TTC549 (cell line): ENCODE measurements at regions not wholly inside any gene's neighbourhood (a gene's known extent, or its start where the extent isn't known, plus 50 kb on each side); places are given as distances from the start of the nearest gene placed in this dataset.
A peak's percentile ranks its signal among the peaks of the same experiment; 100 is the strongest.

Experiments
- FAIRE-seq: peaks from 2 replicates; lab custom pipeline; 2012; peaks lifted over from hg19 to GRCh38; lab: Jason Lieb, UNC

DNA sequence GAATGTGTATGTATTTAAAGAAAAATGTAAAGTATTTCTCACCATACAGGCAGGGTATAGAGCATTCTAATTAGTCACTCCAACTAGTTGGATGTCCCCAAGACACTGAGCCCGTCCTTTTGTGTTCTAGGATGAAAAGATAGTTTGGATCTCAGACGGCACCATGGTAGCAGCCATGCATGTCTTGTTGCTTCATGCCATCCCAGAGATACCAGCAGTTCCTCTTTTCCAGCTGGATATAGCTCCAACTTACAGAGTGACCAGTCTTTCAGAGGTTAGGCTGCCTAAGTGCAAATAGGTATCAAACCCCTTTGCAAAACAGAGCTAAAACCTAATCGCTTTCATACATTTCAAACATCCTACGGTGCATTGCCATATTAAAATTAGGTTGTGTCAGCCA is 275.3 kb downstream of the MTX2 start:
- no peak for FAIRE-seq

DNA sequence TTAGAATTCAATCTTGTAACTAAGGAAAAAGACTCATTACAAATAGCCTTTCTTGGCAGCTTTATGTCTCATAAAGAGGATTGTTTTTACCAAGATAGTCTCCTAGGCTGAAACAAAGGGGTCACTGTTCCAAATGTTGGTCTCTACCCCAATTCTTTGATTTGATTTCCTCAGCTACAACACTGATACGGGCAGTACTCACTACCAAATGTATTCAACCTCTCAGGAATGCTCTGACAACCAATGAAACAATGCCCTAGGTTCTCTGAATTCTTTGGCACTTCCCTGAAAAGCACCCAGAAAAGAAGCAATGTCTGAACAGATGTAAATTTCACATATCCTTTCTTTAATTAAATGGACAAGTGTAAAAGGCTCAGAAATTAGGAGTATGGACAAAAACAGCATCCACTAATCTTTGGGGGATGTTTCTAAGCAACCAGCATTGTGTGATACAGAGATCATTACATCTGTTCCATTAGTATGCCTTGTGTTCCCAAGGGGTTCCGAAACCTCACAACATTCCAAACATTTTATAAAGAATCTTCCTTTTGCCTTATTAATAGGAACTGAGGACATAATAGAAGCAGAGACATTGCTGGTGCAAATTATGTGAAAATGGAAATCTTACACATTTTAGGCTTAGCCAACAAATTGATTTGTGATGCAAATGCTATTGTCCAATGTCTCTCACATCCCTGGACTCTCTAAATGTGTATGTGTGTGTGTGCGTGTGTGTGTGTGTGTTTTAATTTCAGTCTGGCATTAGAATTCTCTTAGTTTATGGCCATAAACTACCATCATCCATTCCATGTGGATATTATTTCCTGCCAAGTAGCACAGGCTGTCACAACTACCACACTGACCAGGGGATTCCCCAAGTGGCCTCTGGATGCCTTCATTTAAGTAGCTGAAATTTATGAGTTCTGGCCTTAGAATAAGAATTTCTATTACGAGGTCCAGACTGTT is 276.0 kb downstream of the MTX2 start:
- no peak for FAIRE-seq

DNA sequence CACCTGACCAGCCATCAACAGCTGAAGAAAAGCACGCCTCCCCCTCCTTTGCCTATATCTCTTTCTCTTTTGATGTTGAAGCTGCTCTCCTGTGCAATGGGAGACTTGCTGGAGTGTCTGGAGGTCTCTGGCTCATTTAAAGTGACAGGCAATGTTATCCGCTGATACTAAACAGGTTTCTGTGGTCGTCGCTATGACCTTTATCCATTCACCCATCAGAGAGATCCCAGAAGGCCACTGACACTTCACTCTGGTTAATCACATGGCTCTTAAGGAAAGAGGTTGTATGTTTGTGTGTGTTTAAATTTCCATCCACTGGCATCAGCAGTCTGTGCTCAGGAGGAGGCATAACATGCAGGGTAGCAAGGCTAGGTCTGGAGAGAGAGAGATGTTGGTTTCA is 277.3 kb downstream of the MTX2 start:
- no peak for FAIRE-seq

DNA sequence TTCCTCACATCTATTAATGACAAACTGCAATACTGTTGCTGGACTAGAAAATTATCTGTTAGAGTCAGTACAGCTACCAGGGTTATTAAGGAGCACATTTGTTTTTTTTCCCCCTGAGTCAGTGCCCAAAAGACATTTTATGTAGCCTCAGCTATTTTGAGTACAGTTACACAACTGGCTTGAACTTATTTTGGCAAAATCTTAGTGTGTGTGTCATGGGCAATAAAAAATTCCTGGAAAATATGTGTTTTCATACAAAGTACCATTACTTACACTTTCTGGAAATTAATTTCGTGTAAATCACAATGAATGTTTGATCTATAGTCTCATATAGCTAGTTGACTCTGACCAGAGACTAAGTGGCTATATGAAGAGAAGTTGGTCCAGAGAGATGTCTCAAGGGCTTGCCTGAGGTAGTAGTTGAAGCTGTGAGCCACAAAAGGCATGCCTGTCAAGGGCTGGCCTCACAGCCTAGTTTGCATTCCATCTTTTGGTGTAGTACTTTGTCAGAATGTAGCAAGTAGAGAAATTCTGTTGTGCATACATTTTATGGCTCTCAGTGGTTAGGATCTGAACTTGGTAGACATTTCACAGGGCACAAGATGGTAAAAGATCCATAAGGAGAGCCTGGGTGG is 283.4 kb downstream of the MTX2 start:
- FAIRE-seq, result no peak

DNA sequence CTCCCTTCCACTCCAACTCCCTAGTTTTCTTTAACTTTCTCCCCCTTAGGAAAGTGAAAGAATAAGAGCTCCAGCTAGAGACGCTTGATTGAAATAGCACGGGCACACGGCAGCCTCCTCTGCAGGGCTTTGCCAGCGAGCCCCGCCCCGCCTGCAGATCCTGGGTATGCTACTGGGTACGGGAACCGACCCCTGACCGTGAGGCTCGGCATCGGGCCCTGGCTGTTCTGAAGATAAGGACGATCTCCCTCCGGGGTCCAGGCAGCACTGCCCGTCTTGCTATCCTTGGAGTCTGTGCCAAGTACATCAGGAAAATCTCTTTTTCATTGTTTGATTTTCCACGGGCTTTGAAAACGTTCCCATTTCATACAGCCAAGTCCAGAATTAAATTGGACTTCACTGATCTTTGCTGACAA is 284.5 kb downstream of the MTX2 start:
- FAIRE-seq, result peak; percentile 34

DNA sequence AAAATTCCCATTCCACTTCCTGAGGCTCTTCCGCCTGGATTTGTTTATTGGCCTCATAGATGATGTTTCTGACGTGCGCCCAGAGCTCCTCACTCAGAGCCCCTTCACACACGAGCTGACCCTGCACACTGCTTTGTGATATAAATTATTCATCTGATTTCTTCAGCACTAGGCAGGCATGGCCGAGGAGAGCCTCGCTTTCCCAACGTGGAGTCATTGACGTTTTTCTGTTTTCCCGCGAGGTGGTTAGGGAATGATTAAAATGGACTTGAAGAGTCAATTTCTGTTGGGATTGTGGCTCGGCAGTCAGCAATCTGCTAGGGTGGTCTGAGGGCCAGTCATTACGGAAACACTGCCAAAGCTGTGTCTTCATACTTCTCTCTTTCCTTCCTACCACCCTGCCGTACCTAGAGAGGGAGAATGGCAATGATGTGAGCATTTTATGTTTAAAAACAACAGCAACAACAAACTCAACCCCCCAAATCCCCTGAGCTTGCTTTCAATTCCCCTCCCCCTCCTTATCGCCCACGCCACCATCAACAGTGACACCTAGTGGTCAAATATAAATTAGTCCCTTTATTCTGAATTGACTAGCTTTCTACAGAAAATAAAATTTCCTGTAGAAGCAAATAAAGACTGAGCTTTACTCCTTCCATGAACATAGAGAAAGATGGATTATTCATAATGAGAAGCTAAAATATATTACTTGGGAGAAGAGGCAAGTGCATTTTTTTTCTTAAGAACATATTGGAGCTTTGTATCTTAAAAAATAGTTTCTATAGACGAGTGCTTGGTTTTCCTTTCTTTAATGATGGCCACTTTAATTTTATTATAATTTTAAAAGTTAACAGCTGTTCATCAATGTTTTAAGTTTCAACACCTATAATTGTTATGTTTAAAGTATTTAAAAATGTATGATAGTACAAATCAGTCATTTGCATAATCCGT is 285.1 kb downstream of the MTX2 start:
- peak; percentile 88 for FAIRE-seq

DNA sequence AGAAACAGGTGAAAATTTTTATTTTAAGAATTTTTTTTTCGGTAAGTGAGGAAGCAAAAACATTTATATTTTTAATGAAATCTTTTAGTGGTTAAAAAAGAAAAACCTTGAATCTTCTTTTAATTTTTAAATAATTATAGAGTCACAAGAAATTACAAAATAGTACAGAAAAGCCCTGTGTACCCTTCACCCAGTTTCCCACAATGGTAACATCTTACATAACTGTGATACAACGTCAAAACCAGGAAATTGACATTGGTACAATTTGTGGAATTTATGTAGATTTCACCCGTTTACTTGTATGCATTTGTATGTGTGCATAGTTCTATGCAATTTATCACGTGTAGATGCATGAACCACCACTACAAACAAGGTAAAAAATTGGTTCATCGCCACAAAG is 285.9 kb downstream of the MTX2 start:
- FAIRE-seq, result no peak

DNA sequence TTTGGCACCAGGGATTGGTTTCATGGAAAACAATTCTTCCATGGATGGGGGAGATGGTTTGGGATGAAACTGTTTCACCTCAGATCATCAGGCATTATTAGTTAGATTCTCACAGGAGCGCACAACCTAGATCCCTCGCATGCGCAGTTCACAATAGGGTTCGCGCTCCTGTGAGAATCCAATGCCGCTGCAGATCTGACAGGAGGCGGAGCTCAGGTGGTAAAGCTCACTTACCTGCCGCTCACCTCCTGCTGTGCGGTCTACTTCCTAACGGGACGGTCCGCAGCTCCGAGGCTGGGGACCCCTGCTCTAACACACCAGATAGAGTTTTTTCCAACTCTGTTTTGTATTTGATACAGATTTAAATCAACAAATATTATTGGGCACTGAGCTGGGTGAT is 286.5 kb downstream of the MTX2 start:
- no peak for FAIRE-seq

DNA sequence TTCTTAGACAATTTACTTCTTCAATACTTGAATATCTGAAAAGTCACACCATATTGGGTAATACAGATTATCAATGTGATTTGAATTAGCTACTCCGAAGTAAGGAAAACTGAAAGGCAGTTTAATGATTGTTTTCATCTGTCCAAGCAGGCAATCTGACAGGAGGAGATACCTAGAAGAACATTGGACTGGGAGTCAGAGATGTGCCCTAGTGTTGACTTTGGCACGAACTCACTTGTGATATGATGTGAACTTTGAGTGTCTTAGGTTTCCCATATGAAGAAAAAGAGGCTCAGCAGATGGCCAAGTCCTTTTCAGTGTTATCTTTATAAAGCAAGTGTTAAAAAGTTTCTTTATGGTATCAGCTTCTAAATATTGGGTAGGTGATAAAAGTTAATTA is 287.1 kb downstream of the MTX2 start:
- no peak for FAIRE-seq

DNA sequence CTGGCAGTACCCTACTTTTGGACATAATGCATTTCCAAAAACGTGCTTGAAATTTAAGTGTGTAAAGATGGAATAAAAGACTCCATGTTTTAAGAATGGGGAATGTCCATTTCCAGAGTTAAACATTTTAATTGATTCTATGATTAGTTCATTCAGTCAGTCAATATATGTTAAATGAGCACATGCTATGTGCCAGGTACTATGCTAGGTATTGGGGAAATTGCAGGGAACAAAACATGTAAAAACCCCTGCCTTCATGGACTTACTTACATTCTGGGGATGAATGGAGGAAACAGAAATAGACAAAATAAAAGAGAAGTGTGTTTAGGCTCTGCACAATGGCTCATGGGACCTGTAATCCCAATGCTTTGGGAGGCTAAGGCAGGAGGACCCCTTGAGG is 288.6 kb downstream of the MTX2 start:
- FAIRE-seq, result no peak

DNA sequence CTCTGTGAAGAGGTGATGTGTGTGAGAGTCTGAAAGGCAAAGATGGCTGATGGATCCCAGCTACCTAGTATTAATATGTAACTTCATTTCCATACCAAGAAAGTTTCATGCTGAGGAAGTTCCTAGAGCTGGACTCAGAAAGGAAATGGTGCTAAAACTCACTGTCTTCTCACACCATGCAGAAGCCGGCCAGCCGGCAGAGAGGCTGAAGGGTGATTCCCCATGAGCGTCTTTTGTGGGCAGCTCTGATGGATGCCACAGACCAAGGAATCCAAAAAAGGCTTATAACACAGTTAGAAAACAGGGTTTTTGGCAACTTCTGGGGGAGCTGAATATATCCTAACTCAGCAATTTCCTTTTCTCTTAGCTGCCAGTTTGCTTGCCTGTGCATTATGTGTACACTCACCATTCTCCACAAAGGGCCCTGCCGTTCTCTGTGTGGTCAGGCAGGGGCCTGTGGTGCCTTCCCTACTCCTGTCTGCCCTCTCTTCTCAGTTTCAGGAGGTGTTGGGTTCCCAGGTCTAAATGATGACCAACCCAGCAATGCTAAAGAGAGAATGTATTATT is 289.4 kb downstream of the MTX2 start:
- no peak for FAIRE-seq

DNA sequence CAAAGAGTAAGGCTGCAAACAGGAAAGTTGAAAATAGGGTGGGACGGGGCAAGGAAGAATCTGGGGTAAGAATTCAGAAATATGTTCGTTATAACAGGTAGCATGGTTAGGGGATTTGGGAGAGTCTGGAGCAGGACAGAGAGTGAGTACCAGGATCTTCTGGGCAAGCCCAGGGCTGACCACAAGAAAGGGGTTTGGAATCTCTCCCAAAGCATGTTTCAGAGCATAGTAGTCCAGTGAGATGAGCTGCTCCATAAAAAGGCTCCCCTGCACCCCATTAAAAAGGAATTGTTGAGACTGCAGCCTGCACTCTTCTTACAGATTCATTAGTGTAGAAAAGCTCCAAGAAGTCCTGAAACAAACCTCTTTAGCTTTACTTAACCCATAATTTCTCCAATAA is 291.1 kb downstream of the MTX2 start:
- FAIRE-seq, result no peak

DNA sequence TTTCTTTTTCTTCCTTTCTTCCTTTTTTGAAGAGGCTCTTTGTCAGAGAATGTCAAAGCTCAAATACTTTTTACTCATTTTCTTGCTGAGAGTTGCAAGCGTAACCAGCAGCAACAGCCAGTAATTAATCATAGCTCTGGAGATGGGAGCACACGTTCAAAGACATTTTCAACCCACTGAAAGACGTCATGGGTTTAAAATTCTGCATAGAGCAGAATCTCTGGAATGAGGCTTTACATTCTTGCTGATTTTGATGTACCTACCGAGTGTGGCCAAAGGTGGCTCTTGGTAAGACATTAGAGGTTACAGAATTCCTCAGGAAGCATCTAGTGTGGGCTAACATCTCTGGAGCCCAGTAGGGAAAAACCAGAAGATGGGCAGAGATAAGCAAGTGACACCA is 292.5 kb downstream of the MTX2 start:
- no peak for FAIRE-seq

DNA sequence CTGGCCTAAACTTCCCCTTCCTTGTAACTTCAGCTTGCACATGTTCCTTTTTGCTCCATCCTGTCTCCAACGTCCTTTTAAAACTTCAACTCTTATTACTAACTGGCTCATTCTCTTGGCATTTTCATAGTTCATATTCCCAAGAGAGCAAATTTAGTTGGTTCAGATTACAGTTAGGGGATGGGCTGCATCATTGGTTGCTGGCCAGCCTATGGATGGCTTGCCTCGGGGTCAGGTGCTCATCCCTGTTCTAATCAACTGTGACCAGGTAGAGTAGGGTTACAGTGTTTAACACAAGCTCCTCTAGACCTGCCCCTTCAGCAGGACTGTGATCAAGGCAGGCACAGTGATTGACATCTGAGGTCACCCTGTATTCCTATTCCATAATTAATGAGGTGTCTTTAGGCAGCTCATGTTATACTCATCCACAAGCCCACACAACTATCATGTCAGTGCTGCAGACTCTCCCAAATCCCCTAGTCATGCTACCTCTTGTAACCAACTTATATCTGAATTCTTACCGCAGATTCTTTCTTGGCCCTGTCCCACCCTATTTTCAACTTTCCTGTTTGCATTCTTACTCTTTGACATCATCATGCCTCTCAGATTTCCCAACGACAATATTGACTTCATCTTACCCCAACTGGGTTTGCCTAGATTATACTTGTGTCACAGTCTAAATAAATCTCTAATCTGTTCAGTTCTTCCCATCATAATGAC is 293.3 kb downstream of the MTX2 start:
- no peak for FAIRE-seq

DNA sequence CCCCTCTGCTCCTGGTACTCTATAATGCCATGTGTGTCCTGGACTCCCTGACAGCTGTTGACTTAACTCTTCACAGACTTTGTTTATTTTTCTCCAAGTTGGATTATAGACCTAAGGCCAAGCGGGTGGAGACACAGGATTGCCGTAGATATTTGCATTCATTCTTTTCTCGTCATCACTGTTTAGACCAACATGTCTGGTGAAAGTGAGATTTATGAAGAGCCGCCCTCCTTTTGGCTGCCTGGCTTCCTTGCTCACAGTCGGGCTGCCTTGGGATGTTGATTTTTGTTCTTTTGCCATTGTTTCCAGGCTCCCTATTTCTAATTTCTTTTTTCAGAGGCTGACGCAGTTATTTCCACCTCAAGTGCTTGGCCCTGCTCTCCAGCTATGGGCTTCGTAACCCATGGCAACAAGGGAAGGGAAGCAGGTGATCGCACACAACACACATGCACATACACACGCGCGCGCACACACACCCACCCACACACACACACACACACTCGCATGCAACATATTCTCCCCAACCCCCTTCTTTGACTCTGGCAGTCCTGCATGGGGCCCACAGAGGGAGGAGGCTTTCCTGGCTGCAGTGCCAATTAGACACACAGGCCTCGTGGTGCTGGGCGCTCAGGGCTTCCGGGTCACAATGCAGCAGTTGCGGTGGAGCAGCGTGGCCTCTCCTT is 296.5 kb downstream of the MTX2 start:
- no peak for FAIRE-seq

DNA sequence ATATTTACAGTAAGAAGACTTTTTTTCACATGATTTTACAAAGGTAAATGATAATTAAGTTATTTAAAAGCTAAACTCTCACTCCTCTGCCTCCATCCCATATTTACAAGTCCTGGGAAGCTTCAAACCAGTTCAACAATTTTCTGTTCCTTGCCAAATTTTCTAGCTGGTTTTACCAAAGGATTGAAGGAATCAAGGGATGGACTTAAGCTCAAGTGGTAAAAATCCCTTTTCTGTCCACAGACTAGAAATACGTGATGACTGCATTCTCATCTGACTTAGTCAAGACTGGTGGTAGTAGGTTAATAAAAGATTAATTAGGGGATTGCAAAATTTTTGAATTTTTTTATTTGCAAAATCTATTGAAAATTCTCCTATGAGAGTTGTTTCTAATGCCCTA is 297.3 kb downstream of the MTX2 start:
- FAIRE-seq, result no peak

DNA sequence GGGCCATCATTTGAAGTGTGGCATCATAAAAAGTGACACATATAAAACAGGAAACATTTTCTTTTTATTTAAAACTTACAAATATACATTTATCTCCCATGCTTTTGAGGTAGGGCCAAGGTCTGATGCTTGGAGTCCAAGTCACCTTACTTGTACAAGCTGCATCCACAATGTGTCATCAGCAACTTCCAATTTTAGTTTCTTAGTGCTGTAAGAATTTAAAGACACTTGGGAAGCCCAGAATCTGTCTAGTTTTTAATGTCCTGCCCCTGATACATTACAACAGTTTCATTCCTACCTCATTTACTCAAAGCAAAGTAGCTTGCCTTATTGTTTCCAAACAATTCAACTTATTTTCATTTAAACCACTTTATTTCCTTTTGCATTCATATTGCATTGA is 297.7 kb downstream of the MTX2 start:
- FAIRE-seq, result no peak

DNA sequence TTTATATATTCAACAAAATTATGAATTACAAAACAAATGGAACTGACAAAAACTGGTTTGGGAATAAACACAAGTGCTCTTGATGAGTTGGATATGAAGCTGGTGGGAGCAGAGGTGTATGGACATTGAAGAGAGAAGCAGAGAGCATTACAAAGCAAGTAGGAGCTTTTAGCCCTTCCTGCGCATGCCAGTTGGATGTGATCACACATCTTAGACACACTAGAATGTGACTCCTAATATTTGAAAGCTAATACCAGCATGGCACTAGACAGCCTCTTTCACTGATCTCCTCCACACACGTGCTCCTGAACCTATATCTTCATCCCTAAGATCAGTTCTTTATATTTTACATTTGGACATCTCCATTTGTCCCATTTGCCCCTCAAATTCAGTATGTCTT is 298.1 kb downstream of the MTX2 start:
- no peak for FAIRE-seq

DNA sequence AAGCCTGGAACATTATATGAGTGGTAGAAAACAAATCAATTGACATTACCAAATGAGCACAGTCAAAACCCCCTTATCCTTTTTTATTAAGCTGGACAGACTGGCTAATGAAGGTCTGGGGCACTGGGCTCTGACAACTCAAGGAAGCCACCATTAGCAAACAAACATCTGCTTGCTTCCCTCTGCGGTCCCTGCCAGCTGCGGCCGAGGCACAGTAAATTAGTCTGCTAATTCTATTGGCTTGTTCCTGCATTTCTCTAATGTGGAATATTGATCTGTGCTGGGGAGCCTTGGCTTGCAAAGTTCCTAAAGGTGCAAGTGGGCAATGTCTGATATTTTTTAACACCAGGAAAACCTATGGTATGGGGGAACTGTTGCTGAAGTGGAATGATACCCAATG is 300.3 kb downstream of the MTX2 start:
- no peak for FAIRE-seq

DNA sequence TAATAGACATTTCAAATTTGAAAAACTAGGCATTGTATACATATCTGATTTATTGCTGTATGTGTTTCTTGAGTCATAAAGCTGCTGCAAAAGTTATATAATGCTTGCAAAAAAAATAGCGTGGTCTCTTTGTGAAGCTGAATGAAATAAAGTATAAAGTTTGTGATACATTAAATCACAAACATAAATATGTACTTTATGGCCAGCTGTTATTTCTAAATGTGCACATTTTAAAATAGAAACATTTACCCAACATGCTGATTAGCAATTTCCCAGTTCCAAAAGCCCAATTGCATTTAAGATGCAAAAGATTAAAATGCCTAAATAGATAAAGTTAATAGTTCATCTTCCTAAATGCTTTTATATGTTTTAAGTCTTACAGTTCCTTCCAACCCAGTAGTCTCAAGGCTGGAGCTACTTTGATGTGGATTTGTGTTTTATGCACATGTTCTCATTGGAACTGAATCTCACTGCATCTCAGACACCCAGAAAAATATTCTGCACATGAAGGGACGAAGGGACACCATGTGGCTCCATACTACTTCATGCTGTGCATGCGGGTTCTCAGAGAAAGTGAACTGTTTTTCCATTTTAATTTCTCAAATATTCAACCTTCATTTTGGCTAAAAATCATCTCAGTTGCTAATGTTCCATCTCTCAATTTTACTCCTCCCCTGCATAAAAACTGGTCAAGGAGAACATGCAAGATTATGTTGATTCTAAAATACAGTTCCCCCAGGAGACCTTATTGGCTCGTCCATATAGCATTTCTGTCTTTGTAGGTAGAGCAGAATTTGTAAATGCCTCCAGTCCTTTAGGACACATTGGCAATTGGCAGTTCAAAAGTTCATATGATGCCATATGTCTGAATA is 304.6 kb downstream of the MTX2 start:
- FAIRE-seq, result no peak
